Fibroblast of gingiva (primary cell): ENCODE measurements at regions not wholly inside any gene's neighbourhood (a gene's known extent, or its start where the extent isn't known, plus 50 kb on each side); places are given as distances from the start of the nearest gene placed in this dataset.
"Not testable (repeated sequence)": the region's sequence is repeated elsewhere in the genome, so short reads cannot be mapped to it uniquely, and the experiment has no call there.

ENCODE experiments used
- DNase-seq: peaks from one replicate; pipeline ENCODE4 v3.0.0-alpha.2; 2011; ENCODE audit warnings: low read depth

DNA sequence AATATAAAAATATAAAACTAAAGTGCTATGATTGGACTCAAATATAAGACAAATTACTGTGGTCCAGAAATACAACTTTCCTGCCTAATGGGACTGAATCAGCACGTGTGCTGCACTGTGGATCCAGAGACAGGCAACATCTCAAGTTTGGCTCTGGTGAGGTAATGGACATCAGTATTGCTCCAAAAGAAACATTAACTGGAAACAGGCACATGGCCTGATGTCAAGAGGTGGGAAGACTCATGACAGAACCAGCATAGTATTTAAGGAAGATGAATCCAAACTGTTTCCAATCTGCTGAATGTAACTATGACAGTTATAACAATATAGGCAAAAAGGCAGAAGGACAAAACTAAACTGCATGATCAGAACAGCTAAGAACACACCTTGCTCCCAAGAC lies 354.6 kb downstream of the FSIP2 start:
- DNase-seq = peak; percentile 23

DNA sequence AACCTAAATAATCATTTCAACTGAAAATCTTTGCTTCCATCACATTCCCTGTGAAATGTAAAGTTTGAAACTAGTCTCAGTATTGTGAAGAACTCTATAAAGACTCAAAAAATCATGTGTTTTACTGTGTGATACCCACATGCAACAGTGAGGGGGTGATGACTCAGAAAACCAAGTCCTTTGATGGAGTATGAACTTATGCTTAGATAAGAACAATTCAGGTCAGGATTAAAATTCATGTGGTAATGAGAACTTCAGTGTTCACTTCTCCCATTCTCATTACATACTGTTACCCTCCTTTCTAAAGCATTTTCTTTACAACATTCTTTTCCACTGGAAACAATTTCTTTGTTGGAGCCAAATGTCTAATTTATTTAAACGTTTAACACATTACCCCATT lies 360.2 kb downstream of the FSIP2 start:
- no peak for DNase-seq

DNA sequence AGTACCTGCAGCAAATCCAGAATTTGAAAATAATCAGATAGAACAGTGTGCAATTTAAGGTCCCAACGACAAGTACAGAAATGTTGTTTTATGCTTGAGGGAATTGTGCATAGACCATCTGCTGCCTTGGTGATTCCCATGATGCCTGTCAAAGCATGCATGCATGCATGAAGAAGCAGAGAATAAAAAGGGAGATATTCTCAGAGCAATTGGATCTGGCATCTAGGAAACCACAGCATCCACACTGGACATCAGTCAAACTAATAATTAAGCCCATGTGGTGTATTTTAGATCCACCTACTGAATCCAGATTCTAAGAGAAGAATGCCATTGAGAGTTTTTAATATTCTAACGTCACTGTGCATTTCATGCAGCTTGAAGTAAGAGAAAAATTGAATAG lies 361.2 kb downstream of the FSIP2 start:
- no peak for DNase-seq

DNA sequence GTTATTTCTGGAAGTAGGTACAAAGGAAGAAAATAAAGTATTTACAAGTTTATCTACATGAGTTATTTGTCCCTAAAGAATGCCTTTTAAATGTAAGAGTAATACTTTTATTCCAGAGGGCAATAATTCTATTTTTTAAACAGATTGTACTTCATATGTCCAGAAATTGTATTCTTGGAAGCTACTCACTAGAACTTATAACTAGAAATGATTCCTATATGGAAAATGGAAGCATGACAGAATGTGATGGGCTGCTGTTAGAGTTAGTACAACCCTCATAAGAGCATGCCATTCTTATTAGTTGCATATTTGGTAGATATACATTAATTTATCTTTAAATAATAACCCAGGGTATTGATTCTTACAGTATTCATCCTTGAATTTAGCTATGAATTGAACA lies 362.0 kb downstream of the FSIP2 start:
- DNase-seq = no peak

DNA sequence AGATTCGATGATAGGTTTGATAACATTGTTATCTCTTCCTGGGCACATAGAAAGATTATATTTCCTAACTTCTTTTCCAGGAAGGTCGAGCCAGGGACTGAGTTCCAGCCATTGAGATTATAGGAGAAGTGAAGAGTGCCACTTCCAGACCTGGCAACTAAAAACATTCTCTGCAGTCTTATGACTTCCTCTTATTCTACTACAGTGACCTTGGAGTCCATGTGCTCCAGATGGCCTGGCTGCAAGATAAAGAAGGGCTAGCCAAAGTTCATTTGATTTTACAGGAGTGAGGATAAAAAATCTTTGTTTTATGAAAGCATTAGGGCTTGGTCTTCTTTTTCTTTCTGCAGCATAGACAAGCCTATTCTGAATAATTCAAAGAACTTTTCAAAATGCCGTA lies 363.0 kb downstream of the FSIP2 start:
- no peak for DNase-seq

DNA sequence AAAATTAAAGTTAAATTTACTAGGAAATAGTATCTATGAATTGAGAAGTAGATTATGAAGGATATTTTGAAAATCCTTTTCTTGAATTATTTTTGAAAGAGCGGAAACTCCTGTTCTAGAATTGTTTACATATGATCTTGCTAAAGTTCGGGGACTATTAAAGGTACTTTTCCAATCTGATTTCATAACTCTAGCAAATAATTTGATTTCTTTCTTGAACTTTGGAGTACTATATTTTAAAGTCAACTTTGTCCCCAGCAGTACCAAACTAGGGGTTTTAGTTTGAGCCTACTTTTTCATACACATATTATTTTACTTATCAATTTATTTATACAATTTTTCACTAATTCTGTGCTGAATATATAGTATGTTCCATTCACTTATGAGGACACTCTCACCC lies 364.7 kb downstream of the FSIP2 start:
- no peak for DNase-seq

DNA sequence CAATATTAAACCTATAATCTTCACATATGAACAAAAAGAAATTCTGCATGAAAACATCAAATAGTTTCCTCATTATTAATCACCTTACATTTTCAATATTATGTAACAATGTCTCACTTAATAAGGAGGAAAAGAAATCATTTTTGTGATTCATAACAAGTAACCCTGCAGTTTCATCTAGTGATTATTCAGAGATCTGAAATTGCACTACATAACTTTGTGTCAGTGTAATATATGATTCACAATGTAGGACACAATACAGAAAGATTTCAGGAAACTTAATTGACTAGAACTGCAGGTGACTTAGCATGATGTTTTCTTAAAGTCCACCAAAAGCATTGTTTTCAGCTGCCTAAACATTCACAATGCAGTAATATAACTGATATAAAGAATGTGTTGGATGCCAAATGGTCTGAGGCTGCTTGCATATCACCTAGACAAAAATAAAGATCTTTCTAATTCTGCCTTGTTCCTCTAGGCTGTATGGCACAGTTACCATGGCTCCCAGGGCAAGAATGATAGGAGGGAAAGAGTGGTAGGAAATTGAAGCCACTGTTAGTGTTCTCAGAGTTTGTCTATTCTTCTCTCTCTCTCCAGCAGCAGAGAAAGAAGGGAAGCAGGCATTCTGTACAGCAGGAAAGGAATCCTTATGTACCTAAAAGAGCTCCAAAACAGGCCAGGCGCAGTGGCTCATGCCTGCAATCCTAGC lies 366.6 kb downstream of the FSIP2 start:
- DNase-seq = no peak

DNA sequence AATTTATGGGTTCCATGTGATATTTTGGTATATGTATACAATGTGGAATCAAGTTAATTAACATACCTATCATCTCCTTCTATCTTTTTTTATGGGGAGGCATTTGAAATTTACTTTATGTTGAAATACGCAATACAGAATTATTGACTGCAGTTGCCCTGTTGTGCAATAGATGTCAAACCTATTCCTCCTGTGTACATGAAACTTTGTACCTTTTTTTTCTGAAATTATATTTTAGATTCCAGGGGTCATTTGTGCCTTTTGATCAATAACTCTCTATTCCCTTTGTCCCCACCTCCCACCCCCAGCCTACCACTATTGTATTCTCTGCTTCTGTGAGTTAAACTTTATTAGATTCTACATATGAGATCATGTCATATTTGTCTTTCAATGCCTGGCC lies 369.9 kb downstream of the FSIP2 start:
- no peak for DNase-seq

DNA sequence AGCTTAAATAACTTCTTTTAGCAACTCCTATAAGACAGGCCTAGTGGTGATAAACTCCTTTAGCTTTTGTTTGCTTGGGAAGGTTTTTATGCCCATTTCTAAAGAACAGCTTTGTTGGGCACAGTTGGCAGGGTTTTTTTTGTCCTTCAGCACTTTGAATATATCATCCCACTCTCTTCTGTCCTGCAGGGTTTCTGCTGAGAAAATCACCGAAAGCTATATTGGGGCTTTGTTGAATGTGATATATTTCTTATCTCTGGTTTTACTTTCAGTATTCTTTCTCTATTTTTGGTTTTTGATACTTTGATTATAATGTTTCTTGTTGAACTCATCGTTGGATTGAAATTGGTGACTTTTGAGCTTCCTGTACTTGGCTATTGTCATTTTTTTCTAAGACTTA lies 372.8 kb upstream of the ZC3H15 start:
- no peak for DNase-seq

DNA sequence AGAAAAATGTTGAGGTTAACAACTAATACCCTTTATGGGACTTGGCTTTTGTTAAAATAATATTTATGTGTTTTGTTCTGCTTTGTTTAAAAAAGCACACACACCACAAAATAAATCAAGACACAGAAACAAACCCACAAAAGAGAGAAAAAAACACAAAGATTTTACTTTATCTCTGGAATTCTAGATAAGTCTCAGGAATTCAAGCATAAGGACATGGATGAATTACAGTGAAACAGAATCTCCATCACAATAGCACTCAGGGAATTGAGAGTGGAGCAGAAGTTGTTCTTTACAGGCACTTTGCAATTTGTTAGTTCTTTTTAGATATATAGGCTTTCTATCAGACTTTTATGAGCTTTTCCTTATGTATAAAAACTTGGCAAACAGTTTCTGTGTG lies 360.9 kb upstream of the ZC3H15 start:
- DNase-seq = no peak

DNA sequence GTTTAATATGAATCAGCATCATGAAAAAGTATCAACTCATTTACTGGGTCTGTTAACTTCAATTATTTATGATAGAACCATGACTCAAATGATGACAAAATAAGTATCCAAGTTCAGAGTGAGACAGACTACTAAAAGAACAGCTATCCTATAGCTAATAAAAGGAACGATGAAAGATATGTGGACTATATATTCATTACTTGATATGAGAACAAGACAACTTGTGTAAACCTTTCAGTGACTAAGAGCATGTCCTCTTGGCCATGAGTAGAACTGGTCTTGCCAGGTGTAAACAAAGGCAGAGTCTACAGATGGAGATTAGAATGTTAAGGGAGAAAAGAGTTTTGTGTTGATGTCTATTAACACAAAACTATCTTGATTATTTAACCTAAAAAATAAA lies 360.4 kb upstream of the ZC3H15 start:
- DNase-seq = no peak

DNA sequence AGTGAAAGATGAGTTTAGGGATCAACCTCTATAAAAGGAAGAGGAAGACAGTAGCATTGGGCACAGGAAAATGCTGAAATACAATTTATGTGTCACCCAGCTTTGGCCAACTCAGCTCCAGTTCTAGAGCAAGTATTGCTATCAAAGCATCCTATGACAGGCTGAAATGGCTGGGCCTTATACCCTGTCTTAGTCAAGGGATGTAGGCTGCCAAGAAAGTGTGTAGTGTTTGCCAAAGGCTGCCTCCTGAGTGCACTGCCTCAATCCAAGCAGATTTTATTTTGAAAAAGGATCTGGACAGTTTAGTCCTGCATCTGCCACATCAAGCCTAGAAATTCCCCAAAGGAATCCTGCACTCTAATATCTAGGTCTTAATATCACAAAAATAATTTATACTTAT lies 359.9 kb upstream of the ZC3H15 start:
- DNase-seq = peak; percentile 2

DNA sequence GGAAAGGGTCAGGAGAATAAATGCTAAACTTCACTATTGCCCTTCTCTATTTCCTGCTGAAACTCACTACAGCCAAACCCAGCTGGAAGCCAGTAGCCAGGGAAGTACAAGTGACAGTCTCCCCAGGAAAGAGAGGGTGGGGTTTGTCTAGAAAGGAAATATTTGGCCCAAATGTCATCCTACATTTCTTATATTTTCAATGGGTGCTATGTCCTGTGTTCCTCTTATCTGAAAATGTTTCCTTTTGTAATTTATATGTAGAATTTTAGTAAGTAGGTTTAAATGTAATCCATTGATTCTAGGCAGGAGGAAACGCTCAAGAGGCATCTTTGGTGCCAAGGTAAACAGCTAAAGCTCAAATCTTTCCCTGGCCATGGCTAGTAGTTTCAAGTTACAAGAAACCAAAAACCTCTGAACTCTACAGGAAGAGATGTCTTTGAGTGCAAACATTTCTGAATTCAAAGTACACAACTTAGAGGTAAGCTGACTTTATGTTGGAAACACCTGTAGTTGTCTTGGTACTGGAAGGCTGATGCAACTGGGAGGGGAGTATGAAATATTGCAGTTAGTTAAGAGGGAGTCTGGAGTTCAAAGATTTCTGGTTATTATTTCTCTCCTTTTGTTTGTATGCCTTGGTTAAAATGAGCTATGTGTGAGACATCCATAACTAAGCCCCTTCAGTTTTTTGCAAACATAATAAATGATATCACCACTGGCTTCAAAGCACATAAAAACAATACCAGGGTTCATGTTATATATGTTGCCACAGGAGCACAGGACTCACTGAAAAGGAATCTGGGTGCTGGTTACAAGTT lies 356.1 kb upstream of the ZC3H15 start:
- DNase-seq = peak; percentile 35

DNA sequence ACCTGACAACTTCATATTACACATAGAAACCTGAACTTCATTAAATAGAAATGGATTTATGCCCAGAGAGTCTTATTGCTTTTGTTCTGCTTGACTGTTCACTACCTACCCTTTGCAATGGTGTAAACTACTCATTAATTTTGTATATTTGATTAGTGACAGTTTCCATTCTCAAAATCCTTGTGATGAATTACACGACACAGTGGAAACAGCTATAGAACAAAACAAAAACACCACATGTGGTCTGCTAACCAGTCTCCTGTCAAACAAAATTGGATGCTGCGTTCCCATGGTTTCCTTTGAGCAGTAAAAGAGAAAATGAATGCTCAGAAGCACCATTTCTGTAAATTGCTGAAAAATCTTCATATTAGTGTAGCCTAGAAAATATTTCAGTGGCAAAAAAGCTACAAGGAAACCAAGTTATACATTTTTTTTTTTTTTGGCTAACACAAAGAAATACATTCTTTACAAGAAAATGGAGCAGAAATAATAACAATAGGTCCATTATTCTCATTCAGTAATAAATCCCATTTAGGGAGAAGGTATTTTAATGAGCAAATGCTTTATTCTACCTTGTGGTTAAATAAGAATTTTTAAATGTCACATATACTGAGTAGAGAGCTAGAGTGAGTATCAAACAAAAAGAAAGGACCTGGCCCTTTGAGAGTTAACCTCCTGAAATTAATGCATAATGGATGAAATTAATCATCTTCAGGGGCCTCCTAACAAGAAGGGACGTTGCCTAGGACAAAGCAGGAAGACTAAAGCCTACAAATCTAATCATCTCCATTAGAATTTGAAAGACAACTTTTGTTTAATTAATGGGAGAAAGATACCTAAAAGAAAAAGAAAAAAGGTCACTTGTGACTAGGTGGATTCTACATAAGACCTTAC lies 355.1 kb upstream of the ZC3H15 start:
- no peak for DNase-seq

DNA sequence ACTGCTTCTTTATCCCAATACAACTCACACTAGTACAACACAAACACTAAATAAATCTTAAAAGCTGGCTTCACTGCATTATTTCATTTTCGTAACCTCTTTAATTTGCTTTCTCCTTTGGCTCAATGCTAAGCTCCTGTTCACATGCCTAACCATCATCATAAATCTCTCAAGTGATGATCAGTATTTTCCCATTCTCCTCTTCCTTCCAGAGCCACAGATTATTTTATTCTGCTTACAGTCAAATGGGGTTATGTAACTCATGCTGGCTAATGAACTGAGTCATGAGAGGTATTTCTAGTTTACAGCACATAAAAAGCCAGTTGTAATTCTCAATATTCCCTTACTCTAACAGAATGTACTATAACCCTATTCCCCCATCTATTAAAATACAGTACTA lies 350.4 kb upstream of the ZC3H15 start:
- DNase-seq = no peak

DNA sequence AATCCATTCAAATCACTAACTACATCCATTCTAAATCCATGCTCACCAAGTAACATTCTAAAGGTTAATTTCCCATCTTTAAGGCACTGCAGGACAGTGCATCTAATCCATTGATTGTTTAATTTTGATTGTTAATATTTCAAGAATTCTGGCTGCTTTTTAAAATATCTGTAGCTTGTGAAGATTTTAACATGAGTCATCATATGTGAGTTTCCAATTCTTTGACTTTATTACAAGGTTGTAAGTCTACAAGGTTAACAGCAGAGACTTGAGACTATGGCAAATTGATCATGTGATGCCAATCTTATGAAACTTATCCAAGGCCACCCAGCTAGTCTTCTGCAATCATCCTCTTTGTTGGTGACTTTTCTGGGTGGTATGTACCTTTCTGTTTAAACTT lies 349.2 kb upstream of the ZC3H15 start:
- DNase-seq = no peak

DNA sequence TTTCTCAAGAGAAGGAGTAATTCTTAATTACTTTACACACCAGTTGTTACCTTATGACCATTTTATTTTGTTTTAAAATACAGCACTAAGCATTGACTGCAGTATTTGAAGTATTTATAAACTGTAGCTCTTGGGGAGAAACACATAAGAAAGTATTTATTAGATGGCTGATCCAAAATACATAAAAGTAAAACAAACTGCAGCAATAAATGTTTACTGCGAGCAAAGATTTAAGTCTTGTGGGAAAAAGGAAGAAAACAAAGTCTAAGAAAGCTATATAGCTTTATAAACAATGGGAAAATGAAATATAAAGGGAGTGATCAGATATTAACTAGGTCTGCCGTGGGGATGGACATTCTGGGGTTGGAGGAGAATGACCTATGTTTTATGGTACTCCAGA lies 347.2 kb upstream of the ZC3H15 start:
- DNase-seq = no peak

DNA sequence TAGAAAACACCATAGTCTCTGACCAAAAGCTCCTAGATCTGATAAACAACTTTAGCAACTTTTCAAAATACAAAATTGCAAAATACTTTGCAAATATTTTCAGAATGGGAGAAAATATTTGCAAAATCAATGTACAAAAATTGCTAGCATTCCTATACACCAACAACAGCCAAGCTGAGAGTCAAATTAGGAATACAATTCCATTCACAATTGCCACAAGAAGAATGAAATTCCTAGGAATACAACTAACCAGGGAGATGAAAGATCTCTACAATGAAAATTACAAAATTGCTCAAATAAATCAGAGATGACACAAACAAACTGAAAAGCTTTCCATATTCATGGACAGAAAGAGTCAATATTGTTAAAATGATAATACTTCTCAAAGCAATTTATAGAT lies 327.0 kb upstream of the ZC3H15 start:
- no peak for DNase-seq

DNA sequence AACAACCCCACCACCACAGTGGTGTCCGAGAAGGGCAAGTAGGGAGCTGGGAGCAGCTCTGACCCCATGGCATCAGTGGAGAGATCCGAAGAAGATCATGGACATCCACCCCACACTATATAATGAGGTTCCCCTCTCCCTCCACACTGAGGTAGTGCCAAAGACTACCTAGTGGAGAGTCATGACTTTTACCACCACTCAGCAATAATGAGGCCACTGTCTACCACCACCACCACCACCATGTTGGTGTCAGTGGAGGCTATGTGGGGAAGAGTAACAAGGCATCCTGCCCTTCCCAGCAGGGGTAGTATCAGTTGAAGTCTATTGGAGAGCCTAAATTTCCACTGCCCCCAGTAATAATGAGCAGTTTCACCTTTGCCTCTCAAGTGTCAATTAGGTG lies 321.7 kb upstream of the ZC3H15 start:
- DNase-seq = no peak

DNA sequence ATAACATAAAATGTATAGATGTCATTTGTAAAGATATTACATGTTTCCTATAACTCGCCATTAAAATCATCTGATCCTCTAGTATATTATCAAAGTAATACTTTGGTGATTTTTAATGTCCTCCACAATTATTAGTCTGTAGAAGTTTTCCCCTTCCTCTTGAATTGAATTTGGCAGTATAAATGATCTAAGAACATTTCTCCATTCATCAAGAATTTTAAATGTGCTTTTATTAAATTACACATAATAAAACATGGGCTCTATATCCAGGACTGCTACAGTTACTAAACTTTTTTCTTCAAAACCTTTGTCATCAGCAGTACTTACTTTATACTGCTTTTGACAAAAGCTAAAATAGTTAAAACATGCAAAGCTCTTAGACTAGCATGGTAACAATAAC lies 315.4 kb upstream of the ZC3H15 start:
- DNase-seq = no peak

DNA sequence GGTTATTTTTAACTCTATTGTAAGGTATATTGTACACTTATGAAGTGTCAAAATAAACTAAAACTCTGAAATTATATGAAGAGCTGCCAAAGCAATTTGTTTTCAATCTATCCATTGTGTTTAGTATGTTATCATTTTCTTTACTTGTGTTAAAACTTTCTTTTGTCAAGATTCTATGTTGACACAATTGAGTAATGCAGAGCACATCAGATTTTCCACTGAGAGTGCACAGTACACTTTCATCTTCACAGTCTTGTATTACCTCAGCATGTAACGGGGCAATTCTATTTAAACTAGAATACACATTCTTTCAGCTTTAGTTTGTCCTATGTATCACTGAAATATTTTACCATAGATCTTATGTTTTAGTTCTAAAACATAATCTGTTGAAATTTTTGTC lies 304.4 kb upstream of the ZC3H15 start:
- peak; percentile 2 for DNase-seq

DNA sequence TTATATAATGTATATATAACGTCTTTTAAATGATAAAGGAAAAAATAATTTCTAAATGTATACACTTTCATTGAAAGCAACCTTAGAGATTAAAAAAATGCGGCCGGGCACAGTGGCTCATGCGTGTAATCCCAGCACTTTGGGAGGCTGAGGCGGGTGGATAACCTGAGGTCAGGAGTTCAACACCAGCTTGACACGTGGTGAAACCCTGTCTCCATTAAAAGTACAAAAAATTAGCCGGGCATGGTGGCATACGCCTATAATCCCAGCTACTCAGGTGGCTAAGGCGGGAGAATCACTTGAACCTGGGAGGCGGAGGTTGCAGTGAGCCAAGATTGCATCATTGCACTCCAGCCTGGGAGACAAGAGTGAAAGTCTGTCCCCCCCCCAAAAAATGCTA lies 303.7 kb upstream of the ZC3H15 start:
- DNase-seq = not testable (repeated sequence)

DNA sequence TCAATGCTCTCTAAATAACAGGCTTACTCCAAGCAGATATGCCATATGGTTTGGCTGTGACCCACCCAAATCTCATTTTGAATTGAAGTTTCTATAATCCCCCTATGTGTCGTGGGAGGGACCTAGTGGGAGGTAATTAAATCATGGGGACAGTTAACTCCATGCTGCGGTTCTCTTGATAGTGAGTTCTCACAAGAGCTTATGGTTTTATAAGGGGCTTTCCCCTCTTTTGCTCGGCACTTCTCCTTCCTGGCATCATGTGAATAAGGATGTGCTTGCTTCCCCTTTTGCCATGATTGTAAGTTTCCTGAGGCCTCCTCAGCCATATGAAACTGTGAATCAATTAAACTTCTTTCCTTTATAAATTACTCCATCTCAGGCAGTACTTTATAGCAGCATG lies 302.7 kb upstream of the ZC3H15 start:
- DNase-seq = no peak
